SIG-M5 treated with dmso at 0.1 percent for 504 hours (cell line): ENCODE measurements at regions not wholly inside any gene's neighbourhood (a gene's known extent, or its start where the extent isn't known, plus 50 kb on each side); places are given as distances from the start of the nearest gene placed in this dataset.
"Not testable (repeated sequence)": the region's sequence is repeated elsewhere in the genome, so short reads cannot be mapped to it uniquely, and the experiment has no call there.

Source experiments
- DNase-seq: peaks from one replicate; lab custom pipeline; 2025; ENCODE audit not compliant: unreplicated experiment; lab: John Stamatoyannopoulos, UW

- DNase-seq: no peak
Measured at GRCh38 chr7:46137725-46138124, 216.7 kb upstream of the IGFBP3 start.

- no peak for DNase-seq
Measured at GRCh38 chr7:46135557-46135956, 214.5 kb upstream of the IGFBP3 start.

GRCh38 chr7:46134795-46135194 is 213.7 kb upstream of the IGFBP3 start:
- no peak for DNase-seq

- no peak for DNase-seq
Measured at GRCh38 chr7:46134385-46134784, 213.3 kb upstream of the IGFBP3 start.

GRCh38 chr7:46133751-46134150 is 212.7 kb upstream of the IGFBP3 start:
- no peak for DNase-seq

GRCh38 chr7:46133072-46133471 is 212.0 kb upstream of the IGFBP3 start:
- no peak for DNase-seq

- peak; percentile 24 for DNase-seq
Measured at GRCh38 chr7:46131916-46132795, 211.1 kb upstream of the IGFBP3 start.

- DNase-seq: no peak
Measured at GRCh38 chr7:46129831-46130230, 208.8 kb upstream of the IGFBP3 start.

- no peak for DNase-seq
Measured at GRCh38 chr7:46127814-46128213, 206.7 kb upstream of the IGFBP3 start.

GRCh38 chr7:46126675-46127300 is 205.7 kb upstream of the IGFBP3 start:
- DNase-seq: no peak

GRCh38 chr7:46123756-46124343 is 202.8 kb upstream of the IGFBP3 start:
- DNase-seq: no peak

GRCh38 chr7:46115410-46115809 is 194.3 kb upstream of the IGFBP3 start:
- no peak for DNase-seq

- DNase-seq: no peak
Measured at GRCh38 chr7:46109437-46109836, 188.4 kb upstream of the IGFBP3 start.

GRCh38 chr7:46108272-46108671 is 187.2 kb upstream of the IGFBP3 start:
- DNase-seq: no peak

GRCh38 chr7:46107610-46108217 is 186.6 kb upstream of the IGFBP3 start:
- no peak for DNase-seq

GRCh38 chr7:46100521-46100920 is 179.4 kb upstream of the IGFBP3 start:
- no peak for DNase-seq

- no peak for DNase-seq
Measured at GRCh38 chr7:46099076-46099475, 178.0 kb upstream of the IGFBP3 start.

GRCh38 chr7:46091071-46091470 is 170.0 kb upstream of the IGFBP3 start:
- no peak for DNase-seq

- DNase-seq: no peak
Measured at GRCh38 chr7:46089281-46089680, 168.2 kb upstream of the IGFBP3 start.

- not testable (repeated sequence) for DNase-seq
Measured at GRCh38 chr7:46088486-46088885, 167.4 kb upstream of the IGFBP3 start.

GRCh38 chr7:46080595-46081159 is 159.6 kb upstream of the IGFBP3 start:
- no peak for DNase-seq
